Breast epithelium (tissue), 3 donors: ENCODE measurements at regions not wholly inside any gene's neighbourhood (a gene's known extent, or its start where the extent isn't known, plus 50 kb on each side); places are given as distances from the start of the nearest gene placed in this dataset.

Experiments
- CTCF ChIP-seq, 3 donors: fragments of 450-650 bp; IDR thresholded peaks; one replicate each; pipeline ENCODE4 v1.5.1; 2016 to 2017; ENCODE audit warnings: antibody characterized with exemption in 3 of 3, mild to moderate bottlenecking in 3 of 3, moderate library complexity in 3 of 3
- POLR2A ChIP-seq: fragments of 450-650 bp; IDR thresholded peaks from one replicate; pipeline ENCODE4 v1.6.1; 2016; ENCODE audit warnings: antibody characterized with exemption, mild to moderate bottlenecking, moderate library complexity
- POLR2AphosphoS5 ChIP-seq, 3 donors: sonication (generic); formaldehyde crosslinking; IDR thresholded peaks; one replicate each; pipeline ENCODE4 v1.6.1; 2017; ENCODE audit warnings: antibody characterized with exemption in 3 of 3

GRCh38 chr13:70829748-70830147 is 721.5 kb upstream of the KLHL1 start:
- TF ChIP-seq CTCF (IDR thresholded peaks at IDR 0.05) (no peak), POLR2A (no peak), POLR2AphosphoS5 (IDR thresholded peaks at IDR 0.05) (no peak)
